SK-N-DZ (cell line): ENCODE measurements at regions not wholly inside any gene's neighbourhood (a gene's known extent, or its start where the extent isn't known, plus 50 kb on each side); places are given as distances from the start of the nearest gene placed in this dataset.

Source experiments
- DNase-seq: peaks from one replicate; pipeline ENCODE4 v3.0.0-alpha.2; 2015; ENCODE audit warnings: low spot score

DNA sequence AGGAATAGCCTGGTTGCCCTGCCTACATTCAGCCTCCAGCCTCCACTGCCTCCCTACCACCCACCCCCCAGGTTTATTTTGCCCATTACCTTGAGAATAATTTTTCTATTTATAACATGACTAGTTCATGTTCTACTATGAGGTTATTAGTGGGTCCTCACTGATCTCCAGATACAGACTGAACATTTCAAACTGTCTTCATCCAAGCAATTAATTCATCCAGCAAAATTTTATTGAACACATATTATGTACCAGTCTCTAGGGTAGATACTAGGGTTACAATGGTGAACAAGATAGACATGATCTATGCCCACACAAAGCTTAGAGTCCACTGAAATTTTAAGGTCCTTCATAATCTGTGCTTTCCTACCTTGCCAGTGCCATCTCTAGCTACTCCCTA is 51.6 kb upstream of the FHIP2A start:
- no peak for DNase-seq

DNA sequence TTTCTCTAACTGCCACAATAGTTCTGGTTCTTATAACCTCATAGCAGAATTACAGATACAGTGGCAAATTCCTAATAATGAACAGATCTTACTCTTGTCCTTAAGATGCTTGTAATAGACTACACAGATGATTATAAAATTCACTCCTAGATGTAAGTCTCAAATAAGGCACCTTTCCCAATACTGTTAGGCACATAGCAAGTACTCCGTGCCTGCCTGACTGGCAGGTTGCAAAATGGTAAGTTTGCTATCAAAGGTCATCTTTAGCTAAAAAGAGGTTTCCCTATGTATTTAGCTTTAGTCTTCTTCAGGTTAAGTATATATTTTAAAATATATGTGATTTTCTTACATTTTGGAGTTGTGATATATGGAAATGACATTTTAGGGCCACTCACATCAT is 50.4 kb upstream of the FHIP2A start:
- no peak for DNase-seq

DNA sequence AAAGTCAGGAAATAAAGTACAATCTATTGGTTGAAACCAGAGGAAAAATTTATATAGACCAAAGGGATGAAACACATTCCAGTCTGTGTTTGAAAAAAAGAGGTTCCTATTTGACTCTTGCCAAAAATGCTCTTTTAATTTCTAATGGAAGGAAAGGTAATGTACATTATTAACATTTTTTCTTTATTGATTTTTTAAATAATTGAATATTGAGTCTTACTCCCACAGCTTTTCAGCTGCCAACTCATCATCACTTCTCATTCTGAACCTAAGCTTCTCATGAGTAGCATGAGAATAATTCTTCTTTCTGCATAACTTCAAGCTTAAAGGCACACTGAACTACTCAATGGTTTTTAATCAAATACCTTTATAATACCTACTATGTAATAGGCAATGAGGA is 49.8 kb upstream of the FHIP2A start:
- no peak for DNase-seq
